AG04450 (cell line): ENCODE measurements at regions not wholly inside any gene's neighbourhood (a gene's known extent, or its start where the extent isn't known, plus 50 kb on each side); places are given as distances from the start of the nearest gene placed in this dataset.

Source experiments
- CTCF ChIA-PET: fragments of 300-600, 350-600 bp; formaldehyde crosslinking; extraction: SDS; loops from one replicate; lab custom pipeline; 2022; ENCODE audit warnings: antibody characterized with exemption, inconsistent platforms; lab: Charles Lee
- POLR2A ChIA-PET: fragments of 350-600 bp; formaldehyde crosslinking; extraction: SDS; loops from one replicate; lab custom pipeline; 2021; ENCODE audit warnings: antibody characterized with exemption, inconsistent platforms; lab: Yijun Ruan, JAX
- DNase-seq: peaks from one replicate; pipeline ENCODE4 v3.0.0-alpha.2; 2011; ENCODE audit warnings: low read depth, low spot score
- H3K27ac ChIP-seq: one replicate; pipeline ENCODE4 v1.5.1; 2012; ENCODE audit warnings: low read depth, low read length, control low read depth
- H3K27me3 ChIP-seq: one replicate; pipeline ENCODE4 v1.6.0; 2012; ENCODE audit warnings: low read length; ENCODE audit not compliant: control insufficient read depth, insufficient read depth
- H3K4me3 ChIP-seq: 2 replicates; pipeline ENCODE4 v1.5.1; 2011; ENCODE audit warnings: mild to moderate bottlenecking, low read depth, low read length, control low read depth
- H3K9me3 ChIP-seq: 2 replicates; pipeline ENCODE4 v1.5.1; 2012; ENCODE audit warnings: low read length; ENCODE audit not compliant: control insufficient read depth, insufficient read depth
- TF ChIP-seq, protein P1 (sequence below): IDR thresholded peaks from 2 replicates; pipeline ENCODE4 v1.5.1; 2011; ENCODE audit warnings: low read depth, low read length, control low read depth, inconsistent platforms

DNA sequence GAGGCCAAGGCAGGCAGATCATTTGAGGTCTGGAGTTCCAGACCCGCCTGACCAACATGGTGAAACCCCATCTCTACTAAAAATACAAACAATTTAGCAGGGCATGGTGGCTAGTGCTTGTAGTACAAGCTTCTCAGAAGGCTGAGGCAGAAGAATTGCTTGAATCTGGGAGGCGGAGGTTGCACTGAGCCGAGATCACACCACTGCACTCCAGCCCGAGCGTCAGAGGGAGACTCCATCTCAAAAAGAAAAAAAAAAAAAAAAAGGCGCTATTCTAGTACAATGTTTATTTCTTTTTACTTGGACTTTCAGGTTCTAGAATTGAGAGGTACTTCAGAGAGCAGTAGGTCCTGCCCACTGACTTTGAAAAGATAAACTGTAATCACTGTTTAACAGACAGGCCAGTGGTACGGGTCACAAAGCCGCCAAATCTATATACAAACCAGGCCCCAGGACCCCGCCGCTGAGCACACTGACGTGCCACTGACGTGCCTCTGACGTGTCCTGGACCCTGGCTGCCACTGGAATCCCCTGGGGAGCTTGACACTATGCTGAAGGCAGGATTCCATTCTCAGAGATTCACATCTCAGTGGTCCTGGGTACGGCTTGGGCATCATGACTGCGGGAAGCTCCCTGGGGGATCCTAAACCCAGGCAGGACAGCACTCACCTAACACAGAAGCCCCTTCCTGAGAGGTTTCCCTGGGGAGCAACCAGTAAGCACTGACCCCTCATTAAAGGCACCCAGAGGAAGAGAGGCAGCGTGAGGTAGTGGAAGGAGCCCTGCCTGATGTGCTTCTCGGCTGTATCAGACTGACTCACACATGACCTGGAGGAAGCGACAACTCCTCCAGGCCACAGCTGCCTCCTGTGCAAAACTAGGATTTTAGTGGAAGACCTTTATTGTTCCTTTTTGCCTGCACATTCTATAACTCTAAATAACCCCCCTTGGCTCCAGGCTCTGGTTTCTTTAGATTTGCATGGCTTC lies 197.8 kb upstream of the MEIS1 start:
- Histone ChIP-seq H3K27ac (no peak overlapping the region), H3K9me3 (no peaks in the 10 kb centered on the region), H3K4me3 (no peak overlapping the region), H3K27me3 (peaks cover 11% of the 10 kb centered on the region)
- ChIA-PET POLR2A (no interaction called here), CTCF (interaction anchor here (0.6 kb wide), 1 partner anchor 140 kb away, joined by 5 read pairs; no protein-coding TSS in a partner anchor)
- TF ChIP-seq, protein P1, sequence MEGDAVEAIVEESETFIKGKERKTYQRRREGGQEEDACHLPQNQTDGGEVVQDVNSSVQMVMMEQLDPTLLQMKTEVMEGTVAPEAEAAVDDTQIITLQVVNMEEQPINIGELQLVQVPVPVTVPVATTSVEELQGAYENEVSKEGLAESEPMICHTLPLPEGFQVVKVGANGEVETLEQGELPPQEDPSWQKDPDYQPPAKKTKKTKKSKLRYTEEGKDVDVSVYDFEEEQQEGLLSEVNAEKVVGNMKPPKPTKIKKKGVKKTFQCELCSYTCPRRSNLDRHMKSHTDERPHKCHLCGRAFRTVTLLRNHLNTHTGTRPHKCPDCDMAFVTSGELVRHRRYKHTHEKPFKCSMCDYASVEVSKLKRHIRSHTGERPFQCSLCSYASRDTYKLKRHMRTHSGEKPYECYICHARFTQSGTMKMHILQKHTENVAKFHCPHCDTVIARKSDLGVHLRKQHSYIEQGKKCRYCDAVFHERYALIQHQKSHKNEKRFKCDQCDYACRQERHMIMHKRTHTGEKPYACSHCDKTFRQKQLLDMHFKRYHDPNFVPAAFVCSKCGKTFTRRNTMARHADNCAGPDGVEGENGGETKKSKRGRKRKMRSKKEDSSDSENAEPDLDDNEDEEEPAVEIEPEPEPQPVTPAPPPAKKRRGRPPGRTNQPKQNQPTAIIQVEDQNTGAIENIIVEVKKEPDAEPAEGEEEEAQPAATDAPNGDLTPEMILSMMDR = no peak
- no peak for DNase-seq

DNA sequence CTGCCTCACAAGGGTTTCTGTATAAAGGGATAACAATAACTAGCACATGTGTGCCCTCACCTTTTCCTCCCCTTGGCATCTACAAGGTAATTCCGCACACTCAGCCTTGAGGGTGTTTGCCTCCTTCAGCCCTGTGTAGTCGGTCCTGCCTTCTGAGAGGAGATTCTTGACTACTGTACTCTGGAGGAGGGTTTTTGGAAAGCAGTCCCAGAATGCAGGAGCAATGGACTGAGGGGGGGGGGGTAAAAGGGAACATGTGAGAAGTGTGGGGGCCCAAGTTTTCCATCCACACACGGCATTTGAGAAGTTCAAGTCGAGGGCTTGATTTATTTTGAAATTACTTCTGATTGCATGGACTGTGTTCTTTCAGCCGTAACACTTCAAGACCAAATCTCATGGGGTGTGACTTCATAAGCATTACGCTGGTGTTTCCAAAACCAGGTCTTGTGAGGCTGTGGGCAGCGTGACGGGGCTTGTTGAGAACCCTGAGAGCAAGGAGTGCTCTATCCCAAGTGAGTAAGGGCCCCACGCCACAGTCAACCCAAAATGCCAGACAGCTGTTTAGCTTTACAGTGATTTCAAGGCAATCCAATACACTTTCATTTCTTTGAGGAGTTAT lies 198.7 kb upstream of the MEIS1 start:
- TF ChIP-seq, protein P1 = no peak
- Histone ChIP-seq H3K27me3 (peaks cover 11% of the 10 kb centered on the region), H3K27ac (no peak overlapping the region), H3K4me3 (no peak overlapping the region), H3K9me3 (no peaks in the 10 kb centered on the region)
- ChIA-PET POLR2A (no interaction called here), CTCF (no interaction called here)
- DNase-seq = no peak

DNA sequence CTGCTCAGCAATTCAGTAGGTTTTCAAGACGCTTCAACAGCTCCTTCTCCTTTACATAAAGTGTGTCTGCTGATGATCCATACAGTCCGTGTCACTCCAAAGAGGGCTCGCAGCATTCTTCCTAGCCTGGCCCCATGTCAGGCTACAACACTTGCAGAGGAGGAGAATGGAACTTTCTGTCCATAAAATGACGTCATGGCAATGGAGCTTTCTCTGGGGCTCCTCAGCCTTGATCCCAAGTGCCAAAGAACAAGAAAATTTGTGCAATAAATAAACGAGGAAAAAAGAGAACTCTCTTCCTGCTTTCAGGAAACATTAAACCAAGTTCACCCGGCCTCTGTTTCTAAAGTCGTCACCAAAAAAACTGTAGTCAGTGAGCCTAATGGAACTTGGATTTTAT lies 199.5 kb upstream of the MEIS1 start:
- CTCF ChIA-PET = no interaction called here

DNA sequence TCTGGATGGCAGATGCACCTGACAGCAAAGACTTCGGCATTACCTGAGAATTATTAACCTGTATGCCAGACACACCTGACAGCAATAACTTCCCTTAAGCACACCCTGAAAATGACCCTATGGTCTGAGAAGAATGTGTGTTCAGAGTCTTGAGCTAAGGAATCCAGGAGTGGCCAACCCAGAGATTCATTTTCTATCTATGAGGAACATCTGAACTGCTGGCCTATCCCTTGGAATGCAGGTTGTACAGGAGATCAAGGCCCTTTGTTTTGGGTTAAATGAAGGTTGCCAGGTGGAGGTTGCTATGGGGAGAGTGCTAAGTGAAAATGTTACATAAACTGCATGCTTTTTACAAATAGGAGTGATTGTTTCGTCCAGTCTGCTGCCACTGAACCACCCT lies 200.9 kb upstream of the MEIS1 start:
- ChIA-PET POLR2A (no interaction called here), CTCF (no interaction called here)
- no peak overlapping the region for H3K4me3 ChIP-seq
- no peak for DNase-seq
- H3K9me3 ChIP-seq = no peaks in the 10 kb centered on the region
- TF ChIP-seq, protein P1 = no peak
- H3K27me3 ChIP-seq = peaks cover 4% of the 10 kb centered on the region
- H3K27ac ChIP-seq = no peak overlapping the region

More for the DNA sequence above, 199.5 kb upstream of the MEIS1 start:
- DNase-seq = no peak
- Histone ChIP-seq H3K27me3 (peaks cover 11% of the 10 kb centered on the region), H3K27ac (no peak overlapping the region), H3K4me3 (no peak overlapping the region), H3K9me3 (no peaks in the 10 kb centered on the region)
- TF ChIP-seq, protein P1 = no peak
- POLR2A ChIA-PET = no interaction called here

DNA sequence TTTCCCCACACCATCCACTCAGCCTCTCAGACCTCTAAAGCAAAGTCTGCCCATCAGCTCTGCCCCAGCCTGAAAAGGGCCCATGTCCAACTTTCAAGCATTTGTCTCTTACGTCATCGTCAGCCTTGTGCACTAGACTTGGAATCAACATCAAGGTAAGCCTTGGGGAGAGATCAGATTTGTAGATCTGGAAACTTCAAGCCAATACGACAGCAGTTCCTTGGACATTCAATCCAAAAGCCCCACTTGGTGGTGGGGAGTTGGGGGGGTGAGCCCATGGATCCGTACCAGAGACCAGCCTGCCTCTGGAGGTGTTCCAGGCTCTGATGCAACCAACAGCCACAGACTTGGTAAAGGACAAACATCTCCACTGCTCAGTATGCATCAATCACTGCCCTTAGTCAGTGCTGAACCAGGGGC lies 206.8 kb upstream of the MEIS1 start:
- POLR2A ChIA-PET = no interaction called here
- CTCF ChIA-PET = no interaction called here
- DNase-seq = no peak
- Histone ChIP-seq H3K27ac (no peak overlapping the region), H3K27me3 (no peaks in the 10 kb centered on the region), H3K4me3 (no peak overlapping the region), H3K9me3 (no peaks in the 10 kb centered on the region)
- TF ChIP-seq, protein P1 = no peak
